Endothelial cell of umbilical vein (primary cell): ENCODE measurements at regions not wholly inside any gene's neighbourhood (a gene's known extent, or its start where the extent isn't known, plus 50 kb on each side); places are given as distances from the start of the nearest gene placed in this dataset.

ENCODE experiments used
- CTCF ChIP-seq, 2 donors: IDR thresholded peaks; 1 replicate in 1 of 2; 2 replicates in 1 of 2; pipeline ENCODE4 v1.5.1; 2011; ENCODE audit warnings: low read length in 2 of 2, mild to moderate bottlenecking in 2 of 2, moderate library complexity in 2 of 2, control low read depth in 1 of 2, inconsistent platforms in 1 of 2, low read depth in 1 of 2; ENCODE audit not compliant: insufficient read depth in 1 of 2; ENCODE audit errors: extremely low read depth in 1 of 2
- EZH2 ChIP-seq: IDR thresholded peaks from 2 replicates; pipeline ENCODE4 v1.6.1; 2012; ENCODE audit warnings: borderline replicate concordance, low read depth, mild to moderate bottlenecking, moderate library complexity, low read length, inconsistent platforms; ENCODE audit not compliant: severe bottlenecking
- JUN ChIP-seq: IDR thresholded peaks from 2 replicates; pipeline ENCODE4 v1.6.1; 2011; ENCODE audit warnings: borderline replicate concordance, low read depth; ENCODE audit not compliant: insufficient read length, insufficient read depth
- MYC ChIP-seq: IDR thresholded peaks from one replicate; pipeline ENCODE4 v1.6.1; 2011; ENCODE audit warnings: mild to moderate bottlenecking, low read depth, low read length
- POLR2A ChIP-seq: IDR thresholded peaks from 2 replicates; pipeline ENCODE4 v1.6.1; 2012; ENCODE audit warnings: low read depth, mild to moderate bottlenecking, control low read depth, low read length
- POLR2AphosphoS5 ChIP-seq: IDR thresholded peaks from 2 replicates; pipeline ENCODE4 v1.6.1; 2012; ENCODE audit warnings: low read depth, mild to moderate bottlenecking, control low read depth, low read length, moderate library complexity; ENCODE audit not compliant: insufficient read depth
- TF ChIP-seq, protein P1 (sequence below): IDR thresholded peaks from 2 replicates; pipeline ENCODE4 v1.6.1; 2011; ENCODE audit not compliant: insufficient read depth, insufficient read length

DNA sequence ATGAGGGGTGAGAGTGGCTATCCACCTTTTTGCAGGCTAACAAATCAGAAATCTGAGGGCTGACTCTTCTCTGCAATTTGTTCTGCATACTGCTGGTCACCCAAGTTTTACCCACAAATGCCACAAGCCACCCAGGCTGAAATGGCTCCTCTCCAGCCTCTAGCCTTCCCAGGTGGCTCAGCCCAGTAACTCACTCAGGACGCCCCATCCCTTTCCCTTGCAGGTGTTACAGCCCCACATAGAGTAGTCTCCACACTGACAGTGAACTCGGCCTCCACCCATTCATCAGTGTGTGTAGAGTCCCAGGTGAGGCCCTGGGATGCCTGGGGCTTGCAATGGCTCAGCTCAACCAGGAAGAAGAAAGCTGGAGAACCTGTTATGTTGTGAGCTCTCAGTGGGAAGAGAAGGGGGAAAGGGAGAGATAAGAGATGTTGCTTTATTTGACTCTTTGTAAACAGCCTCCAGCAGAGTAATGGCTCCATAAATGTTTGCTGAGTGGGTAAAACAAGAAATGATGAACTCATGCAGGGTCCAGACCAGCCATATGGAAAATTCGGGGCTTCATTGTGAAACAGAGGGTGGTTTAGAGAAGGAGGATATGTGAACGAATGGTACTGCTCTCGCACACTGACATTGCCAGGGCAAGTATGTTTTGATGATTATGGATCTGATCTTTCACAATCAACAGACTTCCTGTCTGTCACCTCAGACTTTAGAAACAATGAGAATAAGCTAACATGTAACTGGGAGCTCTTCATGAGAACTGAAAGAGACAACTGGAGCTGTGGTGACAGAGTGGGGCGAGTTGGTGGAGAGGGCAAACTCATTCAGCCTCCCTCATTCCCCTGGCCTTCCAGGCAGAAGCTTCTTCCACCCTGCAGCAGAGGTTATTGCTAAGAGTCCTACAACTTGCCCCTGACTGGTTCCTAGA is 74.2 kb upstream of the RFC3 start:
- TF ChIP-seq POLR2A (no peak), CTCF (IDR thresholded peaks at IDR 0.05; ENCODE audit: extremely low read depth in 1 of 2, insufficient read depth in 1 of 2, low read depth in 1 of 2, low read length in 2 of 2) (no peak), EZH2 (no peak), POLR2AphosphoS5 (no peak), JUN (no peak), MYC (no peak)
- TF ChIP-seq, protein P1, sequence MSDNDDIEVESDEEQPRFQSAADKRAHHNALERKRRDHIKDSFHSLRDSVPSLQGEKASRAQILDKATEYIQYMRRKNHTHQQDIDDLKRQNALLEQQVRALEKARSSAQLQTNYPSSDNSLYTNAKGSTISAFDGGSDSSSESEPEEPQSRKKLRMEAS: no peak
